Caco-2 (cell line): ENCODE measurements at regions not wholly inside any gene's neighbourhood (a gene's known extent, or its start where the extent isn't known, plus 50 kb on each side); places are given as distances from the start of the nearest gene placed in this dataset.
"Not testable (repeated sequence)": the region's sequence is repeated elsewhere in the genome, so short reads cannot be mapped to it uniquely, and the experiment has no call there.

Source experiments
- BruUV-seq: library from RNA; stranded (reverse); fragments of 400-500 nt; replicated peaks from 2 replicates; lab custom pipeline; 2021; lab: Mats Ljungman, UMichigan
- CTCF ChIA-PET: fragments of 300-600 bp; sonication (Branson Sonifier 250); formaldehyde crosslinking; loops from one replicate; lab custom pipeline; 2022; ENCODE audit warnings: antibody characterized with exemption; lab: Charles Lee
- POLR2A ChIA-PET: fragments of 300-600 bp; sonication (Branson Sonifier 250); formaldehyde crosslinking; loops from one replicate; lab custom pipeline; 2022; ENCODE audit warnings: antibody characterized with exemption; lab: Charles Lee
- DNase-seq, 2 experiments: peaks; one replicate each; pipeline versions ENCODE4 v3.0.0 to v3.0.0-alpha.2; 2020 to 2022
- H3K27me3 ChIP-seq: replicated peaks from 2 replicates; pipeline ENCODE4 v1.6.0; 2011; ENCODE audit warnings: low read length; ENCODE audit not compliant: control insufficient read depth, insufficient read depth
- H3K36me3 ChIP-seq: 2 replicates; pipeline ENCODE4 v1.5.1; 2011; ENCODE audit warnings: low read length; ENCODE audit not compliant: control insufficient read depth, insufficient read depth
- H3K4me1 ChIP-seq: fragments of 250-450 bp; sonication (Bioruptor Pico); 2 replicates; pipeline ENCODE4 v1.5.1; 2020; ENCODE audit warnings: mild to moderate bottlenecking
- H3K4me3 ChIP-seq: 2 replicates; pipeline ENCODE4 v1.5.1; 2011; ENCODE audit warnings: low read depth, mild to moderate bottlenecking, control low read depth, low read length
- H3K9me3 ChIP-seq: fragments of 250-450 bp; sonication (Bioruptor Pico); 2 replicates; pipeline ENCODE4 v1.5.1; 2020; ENCODE audit warnings: mild to moderate bottlenecking, moderate library complexity
- H3K27ac Mint-ChIP-seq: one replicate; pipeline ENCODE4 v1.8.0; 2022; ENCODE audit warnings: mixed read lengths; ENCODE audit not compliant: unreplicated experiment
- H3K27me3 Mint-ChIP-seq: one replicate; pipeline ENCODE4 v1.8.0; 2022; ENCODE audit warnings: mixed read lengths; ENCODE audit not compliant: insufficient read depth, unreplicated experiment
- H3K36me3 Mint-ChIP-seq: one replicate; pipeline ENCODE4 v1.8.0; 2022; ENCODE audit warnings: mild to moderate bottlenecking, mixed read lengths; ENCODE audit not compliant: insufficient read depth, unreplicated experiment
- H3K4me1 Mint-ChIP-seq: one replicate; pipeline ENCODE4 v1.8.0; 2022; ENCODE audit warnings: low read depth, mixed read lengths; ENCODE audit not compliant: unreplicated experiment
- H3K4me3 Mint-ChIP-seq: one replicate; pipeline ENCODE4 v1.8.0; 2022; ENCODE audit warnings: mild to moderate bottlenecking, moderate library complexity, mixed read lengths; ENCODE audit not compliant: unreplicated experiment
- H3K9me3 Mint-ChIP-seq: one replicate; pipeline ENCODE4 v1.8.0; 2022; ENCODE audit warnings: mixed read lengths; ENCODE audit not compliant: unreplicated experiment
- CTCF ChIP-seq, 2 experiments: fragments of 200-600 bp in 1 of 2; IDR thresholded peaks; 1 replicate in 1 of 2; 2 replicates in 1 of 2; pipeline versions ENCODE4 v1.5.1 to v1.8.0; 2011 to 2022; ENCODE audit warnings: antibody characterized with exemption in 1 of 2, control low read depth in 1 of 2, inconsistent platforms in 1 of 2, low read depth in 1 of 2, low read length in 1 of 2, mild to moderate bottlenecking in 1 of 2, moderate library complexity in 1 of 2; ENCODE audit not compliant: insufficient read depth in 1 of 2, severe bottlenecking in 1 of 2, unreplicated experiment in 1 of 2
- intact Hi-C: fragments of 100-400 bp; cut with micrococcal nuclease; formaldehyde crosslinking; loops from one replicate; pipeline ENCODE4 v1.10.0; 2022; ENCODE audit not compliant: unreplicated experiment

- Histone ChIP-seq H3K9me3 (no peaks in the 10 kb centered on the region), H3K4me3 (no peak overlapping the region), H3K27me3 (no peaks in the 10 kb centered on the region), H3K4me1 (no peaks in the 10 kb centered on the region), H3K36me3 (no peaks in the 10 kb centered on the region)
- H3K4me3 Mint-ChIP-seq = no peak overlapping the region
- POLR2A ChIA-PET = interaction anchor here (0.6 kb wide), 1 partner anchor 692 kb away, joined by 6 read pairs; no protein-coding TSS in a partner anchor
- no peak for TF ChIP-seq CTCF (IDR thresholded peaks at IDR 0.05; ENCODE audit: insufficient read depth in 1 of 2, low read depth in 1 of 2, low read length in 1 of 2, severe bottlenecking in 1 of 2, unreplicated experiment in 1 of 2)
- no peaks in the 10 kb centered on the region for H3K27me3 Mint-ChIP-seq
- intact Hi-C loops = no loop called here
- H3K27ac Mint-ChIP-seq = no peak overlapping the region
- H3K9me3 Mint-ChIP-seq = no peaks in the 10 kb centered on the region
- no TSS peak for BruUV-seq
- no peaks in the 10 kb centered on the region for H3K4me1 Mint-ChIP-seq
- CTCF ChIA-PET = no interaction called here
- DNase-seq = no peak
- H3K36me3 Mint-ChIP-seq = no peaks in the 10 kb centered on the region
Measured at GRCh38 chr1:187070076-187070475, 241.3 kb downstream of the PLA2G4A start.

- H3K9me3 Mint-ChIP-seq, H3K27me3 Mint-ChIP-seq, H3K27me3 ChIP-seq, H3K36me3 Mint-ChIP-seq, intact Hi-C loops, H3K4me3 ChIP-seq, H3K36me3 ChIP-seq, CTCF ChIA-PET, H3K4me1 ChIP-seq, H3K27ac Mint-ChIP-seq, POLR2A ChIA-PET, H3K4me1 Mint-ChIP-seq, BruUV-seq, DNase-seq, H3K9me3 ChIP-seq: not testable (repeated sequence)
- H3K4me3 Mint-ChIP-seq = peak overlapping the region; percentile 55
Measured at GRCh38 chr1:187072262-187073034, 243.7 kb downstream of the PLA2G4A start.

GRCh38 chr1:187073035-187073560, 244.3 kb downstream of the PLA2G4A start:
- intact Hi-C loops, H3K27me3 ChIP-seq, H3K9me3 ChIP-seq, H3K27ac Mint-ChIP-seq, POLR2A ChIA-PET, H3K9me3 Mint-ChIP-seq, BruUV-seq, H3K4me1 ChIP-seq, H3K36me3 ChIP-seq, CTCF ChIA-PET, DNase-seq, H3K36me3 Mint-ChIP-seq, H3K4me3 ChIP-seq, H3K4me1 Mint-ChIP-seq, H3K27me3 Mint-ChIP-seq: not testable (repeated sequence)
- peak overlapping the region; percentile 55 for H3K4me3 Mint-ChIP-seq

GRCh38 chr1:187073634-187074245, 245.0 kb downstream of the PLA2G4A start:
- CTCF ChIA-PET, H3K9me3 Mint-ChIP-seq, H3K36me3 Mint-ChIP-seq, H3K27me3 Mint-ChIP-seq, H3K4me3 Mint-ChIP-seq, intact Hi-C loops, H3K4me3 ChIP-seq, H3K27ac Mint-ChIP-seq, H3K4me1 Mint-ChIP-seq, POLR2A ChIA-PET, DNase-seq, H3K27me3 ChIP-seq, H3K9me3 ChIP-seq, H3K4me1 ChIP-seq, H3K36me3 ChIP-seq, BruUV-seq: not testable (repeated sequence)
